Heart right ventricle (tissue), 16 donors: ENCODE measurements at regions not wholly inside any gene's neighbourhood (a gene's known extent, or its start where the extent isn't known, plus 50 kb on each side); places are given as distances from the start of the nearest gene placed in this dataset.

Source experiments
- ATAC-seq, 8 donors: fragments of 200-7000 bp; cut with Tn5 transposase; one replicate each; pipeline ENCODE4 v1.9.1; 2020; ENCODE audit warnings: mild to moderate bottlenecking in 8 of 8, moderate library complexity in 8 of 8, moderate number of reproducible peaks in 1 of 8
- DNase-seq, 2 donors: peaks; one replicate each; pipeline ENCODE4 v3.0.0-alpha.2; 2020
- H3K27ac ChIP-seq, 10 donors: fragments of 200-600 bp; sonication (generic) in 2 of 10; one replicate each; pipeline versions ENCODE4 v1.5.0 to v1.8.0; 2020 to 2022; ENCODE audit warnings: mild to moderate bottlenecking in 3 of 10
- H3K27me3 ChIP-seq, 7 donors: fragments of 200-600 bp; one replicate each; pipeline ENCODE4 v1.8.0; 2021 to 2022; ENCODE audit warnings: mild to moderate bottlenecking in 2 of 7
- H3K36me3 ChIP-seq, 9 donors: fragments of 200-600 bp; sonication (generic) in 1 of 9; one replicate each; pipeline versions ENCODE4 v1.5.0 to v1.8.0; 2020 to 2022; ENCODE audit warnings: mild to moderate bottlenecking in 2 of 9
- H3K4me1 ChIP-seq, 9 donors: fragments of 200-600 bp; sonication (generic) in 1 of 9; one replicate each; pipeline versions ENCODE4 v1.5.0 to v1.8.0; 2020 to 2022; ENCODE audit warnings: mild to moderate bottlenecking in 4 of 9
- H3K4me3 ChIP-seq, 10 donors: fragments of 200-600 bp; sonication (generic) in 2 of 10; one replicate each; pipeline versions ENCODE4 v1.5.0 to v1.8.0; 2020 to 2022; ENCODE audit warnings: mild to moderate bottlenecking in 7 of 10, moderate library complexity in 2 of 10
- H3K9me3 ChIP-seq, 11 donors: fragments of 200-600 bp in 10 of 11; sonication (generic) in 2 of 11; one replicate each; pipeline versions ENCODE4 v1.5.0 to v1.8.0; 2013 to 2022; ENCODE audit warnings: mild to moderate bottlenecking in 2 of 11, control low read depth in 1 of 11, moderate library complexity in 1 of 11
- WGBS, 2 donors: extraction: QIAGEN DNeasy Blood & Tissue Kit; methylation state at CpG; one replicate each; pipeline ENCODE4 v1.1.7; 2013; ENCODE audit warnings: inconsistent platforms in 1 of 2; 5-methylcytosine and 5-hydroxymethylcytosine counted together
- intact Hi-C, 10 donors: fragments of 100-400 bp; cut with DNase I; formaldehyde crosslinking; loops; one replicate each; pipeline versions ENCODE4 v1.11.1 to v1.14.2; 2022
- TF ChIP-seq, protein P1 (sequence below), 9 donors: fragments of 200-600 bp; sonication (generic) in 2 of 9; IDR thresholded peaks; one replicate each; pipeline versions ENCODE4 v1.5.0 to v1.8.0; 2021 to 2022; ENCODE audit warnings: antibody characterized with exemption in 9 of 9, mild to moderate bottlenecking in 5 of 9, moderate library complexity in 1 of 9
- donor health status: Arrhythmogenic right ventricular cardiomyopathy.
- donor health status: ischemic (EF 13 %, LVEDD 7.1; RV severe dilation, severe dysfunction).
- donor health status: healthy with polysubstance abuse.
- donor health status: DM: no; HTN: yes; CAD: no.
- donor health status: DM: no; HTN: no; CAD: no.
- donor health status: ischemic (EF 25% LVEDD 6.9; RV normal size, moderate dysfunction).
- donor health status: ischemic (EF 25% LVEDD 5.7; RV mildly dilated, moderate dysfunction).
- donor health status: healthy.
- donor health status: DM: yes; HTN: yes; CAD: no.
- donor health status: Ischemic cardiomyopathy.
- donor health status: ischemic (EF 35%, LVEDD 5.7; RV mildly dilated, moderate dysfunction).
- donor health status: nonischemic (EF 11% LVEDD 7.7; RV severe dilation, severe dysfunction).
- donor health status: DM: yes; HTN: yes; CAD: no.
- donor health status: PGD.
- donor health status: ischemic (EF 29% LVEDD 5.4; RV normal size, mild dysfunction).
- donor health status: nonischemic (EF 23%, LVEDD 6.1; RV moderate dilation, normal function).

DNA sequence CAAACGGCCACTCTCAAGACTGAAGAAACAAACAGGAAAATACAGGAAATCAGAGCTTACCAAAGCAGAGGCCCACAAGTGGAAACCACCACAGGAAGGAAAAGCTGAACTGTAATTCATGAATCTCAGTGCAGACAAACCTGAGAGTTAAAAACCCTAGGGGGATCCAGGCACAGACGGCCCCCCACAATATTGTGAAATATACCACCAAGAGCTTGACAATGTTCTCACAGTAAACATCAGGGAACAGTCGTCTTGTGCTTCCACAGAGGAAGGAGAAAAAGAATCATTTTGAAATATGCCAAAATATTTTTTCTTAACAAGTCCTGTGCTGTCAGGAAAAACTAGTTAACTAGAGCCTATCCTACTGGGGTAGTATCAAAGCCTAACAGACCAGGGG, 68.2 kb upstream of the NRG3 start:
- WGBS, 2 donors, result 44 to 56% methylated on average over 3 of the region's 3 CpGs
- Histone ChIP-seq H3K27me3 (no peaks in the 10 kb centered on the region), H3K4me3 (no peak overlapping the region), H3K4me1 (no peaks in the 10 kb centered on the region), H3K36me3 (no peaks in the 10 kb centered on the region), H3K27ac (no peak overlapping the region), H3K9me3 (peaks cover 0 to 67% (median 25%) of the 10 kb centered on the region in 11 donors)
- no peak for ATAC-seq
- no peak for DNase-seq
- intact Hi-C loops, result no loop called here
- TF ChIP-seq, protein P1, sequence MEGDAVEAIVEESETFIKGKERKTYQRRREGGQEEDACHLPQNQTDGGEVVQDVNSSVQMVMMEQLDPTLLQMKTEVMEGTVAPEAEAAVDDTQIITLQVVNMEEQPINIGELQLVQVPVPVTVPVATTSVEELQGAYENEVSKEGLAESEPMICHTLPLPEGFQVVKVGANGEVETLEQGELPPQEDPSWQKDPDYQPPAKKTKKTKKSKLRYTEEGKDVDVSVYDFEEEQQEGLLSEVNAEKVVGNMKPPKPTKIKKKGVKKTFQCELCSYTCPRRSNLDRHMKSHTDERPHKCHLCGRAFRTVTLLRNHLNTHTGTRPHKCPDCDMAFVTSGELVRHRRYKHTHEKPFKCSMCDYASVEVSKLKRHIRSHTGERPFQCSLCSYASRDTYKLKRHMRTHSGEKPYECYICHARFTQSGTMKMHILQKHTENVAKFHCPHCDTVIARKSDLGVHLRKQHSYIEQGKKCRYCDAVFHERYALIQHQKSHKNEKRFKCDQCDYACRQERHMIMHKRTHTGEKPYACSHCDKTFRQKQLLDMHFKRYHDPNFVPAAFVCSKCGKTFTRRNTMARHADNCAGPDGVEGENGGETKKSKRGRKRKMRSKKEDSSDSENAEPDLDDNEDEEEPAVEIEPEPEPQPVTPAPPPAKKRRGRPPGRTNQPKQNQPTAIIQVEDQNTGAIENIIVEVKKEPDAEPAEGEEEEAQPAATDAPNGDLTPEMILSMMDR (IDR thresholded peaks at IDR 0.05), result no peak

DNA sequence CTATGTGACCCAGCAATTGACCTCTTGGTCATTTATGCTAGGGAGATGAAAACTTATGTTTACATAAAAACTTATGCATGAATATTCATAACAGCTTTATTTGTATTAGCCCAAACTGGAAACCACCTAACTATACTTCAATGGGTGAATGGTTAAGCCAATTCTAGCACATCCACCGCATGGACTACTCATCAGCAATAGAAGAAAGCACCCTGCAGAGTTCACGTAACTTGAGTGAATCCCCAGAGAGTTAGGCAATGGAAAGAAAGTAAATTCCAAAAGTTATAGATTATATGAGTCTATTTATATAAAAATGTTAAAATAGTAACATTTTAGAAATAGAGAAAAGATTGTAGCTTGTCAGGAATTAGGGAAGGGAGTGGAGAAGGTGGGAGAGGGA, 60.2 kb upstream of the NRG3 start:
- no peaks in the 10 kb centered on the region for H3K36me3 ChIP-seq
- no peak overlapping the region for H3K27ac ChIP-seq
- no peaks in the 10 kb centered on the region for H3K4me1 ChIP-seq
- ATAC-seq, result no peak
- TF ChIP-seq, protein P1 (IDR thresholded peaks at IDR 0.05), result no peak
- no peak overlapping the region for H3K4me3 ChIP-seq
- no peak for DNase-seq
- 76 to 84% methylated on average over 2 of the region's 2 CpGs for WGBS, 2 donors
- H3K27me3 ChIP-seq, result no peaks in the 10 kb centered on the region
- peaks cover 0 to 59% (median 11%) of the 10 kb centered on the region in 11 donors for H3K9me3 ChIP-seq
- intact Hi-C loops, result loop anchor here in 1 of 10 donors (1.0 kb wide), 1 partner anchor 48 kb away; no protein-coding TSS in a partner anchor

DNA sequence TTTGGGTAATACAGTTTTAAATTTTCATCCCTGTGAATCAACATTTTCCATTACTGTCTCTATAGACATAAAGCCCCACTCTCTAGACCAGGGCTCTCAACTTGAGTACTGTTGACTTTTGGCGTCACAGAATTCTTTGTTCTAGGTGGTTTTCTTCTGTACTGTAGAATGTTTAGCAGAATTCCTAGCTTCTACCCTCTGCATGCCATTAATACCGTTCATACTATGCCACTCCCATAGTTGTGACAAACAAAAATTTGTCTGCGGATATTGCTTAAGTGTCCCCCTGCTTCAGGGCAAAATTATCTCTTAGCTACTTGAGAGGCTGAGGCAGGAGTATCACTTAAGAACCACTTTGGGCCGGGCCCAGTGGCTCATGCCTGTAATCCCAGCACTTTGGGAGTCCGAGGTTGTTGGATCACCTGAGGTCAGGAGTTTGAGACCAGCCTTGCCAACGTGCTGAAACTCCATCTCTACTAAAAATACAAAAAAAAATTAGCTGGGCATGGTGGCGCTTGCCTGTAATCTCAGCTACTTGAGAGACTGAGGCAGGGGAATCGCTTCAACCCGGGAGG, 57.3 kb upstream of the NRG3 start:
- intact Hi-C loops, result no loop called here
- no peaks in the 10 kb centered on the region for H3K4me1 ChIP-seq
- no peak overlapping the region for H3K4me3 ChIP-seq
- ATAC-seq (no peak), DNase-seq (no peak)
- H3K27me3 ChIP-seq, result no peaks in the 10 kb centered on the region
- no peaks in the 10 kb centered on the region for H3K36me3 ChIP-seq
- 69 to 73% methylated on average over 9 of the region's 9 CpGs for WGBS, 2 donors
- TF ChIP-seq, protein P1 (IDR thresholded peaks at IDR 0.05), result no peak
- peaks cover 0 to 31% (median 0%) of the 10 kb centered on the region in 11 donors for H3K9me3 ChIP-seq
- no peak overlapping the region for H3K27ac ChIP-seq

DNA sequence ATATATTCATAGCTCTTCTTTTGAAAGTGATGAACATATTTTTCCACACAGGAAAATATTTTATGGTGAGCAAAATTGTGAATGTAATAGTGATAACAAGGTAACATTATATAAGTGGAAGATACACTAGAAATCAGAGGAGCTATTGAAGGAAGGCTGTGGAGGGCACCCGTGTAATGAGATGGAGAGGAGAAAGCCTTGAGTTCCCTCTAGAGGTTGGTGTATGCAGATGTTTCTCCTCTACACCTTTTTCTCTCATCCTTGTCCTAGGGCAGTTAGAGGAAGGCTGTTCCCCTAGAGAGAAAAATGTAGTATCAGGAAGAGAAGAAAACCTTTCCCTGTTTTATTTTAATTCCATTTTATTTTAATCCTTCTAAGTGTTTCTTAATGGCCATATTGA, 54.6 kb upstream of the NRG3 start:
- 0 to 3% methylated on average over 1 of the region's 1 CpG for WGBS, 2 donors
- H3K9me3 ChIP-seq, result peaks cover 0 to 20% (median 0%) of the 10 kb centered on the region in 11 donors
- intact Hi-C loops, result no loop called here
- no peak overlapping the region for H3K4me3 ChIP-seq
- H3K4me1 ChIP-seq, result no peaks in the 10 kb centered on the region
- TF ChIP-seq, protein P1 (IDR thresholded peaks at IDR 0.05), result no peak
- ATAC-seq (no peak), DNase-seq (no peak)
- no peak overlapping the region for H3K27ac ChIP-seq
- no peaks in the 10 kb centered on the region for H3K36me3 ChIP-seq
- no peaks in the 10 kb centered on the region for H3K27me3 ChIP-seq
